ENCODE measurements at regions not wholly inside any gene's neighbourhood (a gene's known extent, or its start where the extent isn't known, plus 50 kb on each side); places are given as distances from the start of the nearest gene placed in this dataset.

DNA sequence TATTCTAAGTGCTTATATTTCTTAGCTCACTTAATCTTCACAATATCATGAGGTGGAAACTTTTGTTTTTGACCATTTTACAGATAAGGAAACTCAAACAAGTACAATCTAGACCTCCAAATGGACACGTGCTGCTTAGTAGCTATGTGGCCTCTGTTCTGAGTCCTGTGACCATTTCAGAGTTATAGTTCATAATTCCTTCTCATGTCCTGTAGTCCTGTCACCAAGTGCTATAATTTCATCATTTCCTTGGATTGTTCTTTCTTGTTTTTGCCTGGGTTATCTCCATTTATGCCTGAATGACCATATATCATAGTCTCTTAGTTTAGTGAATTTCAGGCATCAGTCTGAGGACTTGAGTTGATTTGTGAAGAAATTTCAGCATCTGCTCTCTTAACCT is 91.7 kb downstream of the NUP35 start (continued):
- TF ChIP-seq NR2C2 (CRISPR knock-in tag; IDR thresholded peaks at IDR 0.05) (no peak), NR2C2 (tag; IDR thresholded peaks at IDR 0.05) (peak; percentile 63), EP400 (IDR thresholded peaks at IDR 0.05) (peak; percentile 12; the same call in 1 of the 2 replicates), ETV5 (CRISPR knock-in tag; IDR thresholded peaks at IDR 0.05; ENCODE audit: low read depth) (no peak), SETDB1 (IDR thresholded peaks at IDR 0.05; ENCODE audit: low read length) (no peak), NCOA2 (IDR thresholded peaks at IDR 0.05; ENCODE audit: partially characterized antibody in 2 of 2) (no peak), BDP1 (IDR thresholded peaks at IDR 0.05; ENCODE audit: insufficient read depth, insufficient read length) (no peak), MYBL2 (IDR thresholded peaks at IDR 0.05; ENCODE audit: low read depth) (no peak), MYBL2 (CRISPR knock-in tag; IDR thresholded peaks at IDR 0.05; ENCODE audit: borderline replicate concordance) (no peak), ETV1 (tag; conservative IDR thresholded peaks at IDR 0.05; ENCODE audit: low read depth) (0 out of 2 replicates have a peak, but pooled peaks have one; percentile 8), ILK (tag; IDR thresholded peaks at IDR 0.05; ENCODE audit: borderline replicate concordance, low read depth) (no peak), NR2C1 (IDR thresholded peaks at IDR 0.05) (no peak), NR2C1 (tag; IDR thresholded peaks at IDR 0.05) (0 out of 2 replicates have a peak, but pooled peaks have one; percentile 32), KDM2B (CRISPR knock-in tag; IDR thresholded peaks at IDR 0.05) (no peak), MXI1 (IDR thresholded peaks at IDR 0.05; ENCODE audit: low read depth, low read length) (no peak), ZNF354B (CRISPR knock-in tag; IDR thresholded peaks at IDR 0.05) (no peak), FUS (optimal IDR thresholded peaks at IDR 0.05; ENCODE audit: low read depth, low read length) (no peak)
- TF ChIP-seq, protein P1, sequence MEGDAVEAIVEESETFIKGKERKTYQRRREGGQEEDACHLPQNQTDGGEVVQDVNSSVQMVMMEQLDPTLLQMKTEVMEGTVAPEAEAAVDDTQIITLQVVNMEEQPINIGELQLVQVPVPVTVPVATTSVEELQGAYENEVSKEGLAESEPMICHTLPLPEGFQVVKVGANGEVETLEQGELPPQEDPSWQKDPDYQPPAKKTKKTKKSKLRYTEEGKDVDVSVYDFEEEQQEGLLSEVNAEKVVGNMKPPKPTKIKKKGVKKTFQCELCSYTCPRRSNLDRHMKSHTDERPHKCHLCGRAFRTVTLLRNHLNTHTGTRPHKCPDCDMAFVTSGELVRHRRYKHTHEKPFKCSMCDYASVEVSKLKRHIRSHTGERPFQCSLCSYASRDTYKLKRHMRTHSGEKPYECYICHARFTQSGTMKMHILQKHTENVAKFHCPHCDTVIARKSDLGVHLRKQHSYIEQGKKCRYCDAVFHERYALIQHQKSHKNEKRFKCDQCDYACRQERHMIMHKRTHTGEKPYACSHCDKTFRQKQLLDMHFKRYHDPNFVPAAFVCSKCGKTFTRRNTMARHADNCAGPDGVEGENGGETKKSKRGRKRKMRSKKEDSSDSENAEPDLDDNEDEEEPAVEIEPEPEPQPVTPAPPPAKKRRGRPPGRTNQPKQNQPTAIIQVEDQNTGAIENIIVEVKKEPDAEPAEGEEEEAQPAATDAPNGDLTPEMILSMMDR (IDR thresholded peaks at IDR 0.05 in 2 of 3, conservative IDR thresholded peaks at IDR 0.05 in 1 of 3; ENCODE audit: insufficient read depth in 2 of 3, low read depth in 1 of 3, low read length in 3 of 3) = no peak
- TF ChIP-seq, protein P2, sequence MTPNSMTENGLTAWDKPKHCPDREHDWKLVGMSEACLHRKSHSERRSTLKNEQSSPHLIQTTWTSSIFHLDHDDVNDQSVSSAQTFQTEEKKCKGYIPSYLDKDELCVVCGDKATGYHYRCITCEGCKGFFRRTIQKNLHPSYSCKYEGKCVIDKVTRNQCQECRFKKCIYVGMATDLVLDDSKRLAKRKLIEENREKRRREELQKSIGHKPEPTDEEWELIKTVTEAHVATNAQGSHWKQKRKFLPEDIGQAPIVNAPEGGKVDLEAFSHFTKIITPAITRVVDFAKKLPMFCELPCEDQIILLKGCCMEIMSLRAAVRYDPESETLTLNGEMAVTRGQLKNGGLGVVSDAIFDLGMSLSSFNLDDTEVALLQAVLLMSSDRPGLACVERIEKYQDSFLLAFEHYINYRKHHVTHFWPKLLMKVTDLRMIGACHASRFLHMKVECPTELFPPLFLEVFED (CRISPR knock-in tag; conservative IDR thresholded peaks at IDR 0.05) = no peak
- TF ChIP-seq, protein P3, sequence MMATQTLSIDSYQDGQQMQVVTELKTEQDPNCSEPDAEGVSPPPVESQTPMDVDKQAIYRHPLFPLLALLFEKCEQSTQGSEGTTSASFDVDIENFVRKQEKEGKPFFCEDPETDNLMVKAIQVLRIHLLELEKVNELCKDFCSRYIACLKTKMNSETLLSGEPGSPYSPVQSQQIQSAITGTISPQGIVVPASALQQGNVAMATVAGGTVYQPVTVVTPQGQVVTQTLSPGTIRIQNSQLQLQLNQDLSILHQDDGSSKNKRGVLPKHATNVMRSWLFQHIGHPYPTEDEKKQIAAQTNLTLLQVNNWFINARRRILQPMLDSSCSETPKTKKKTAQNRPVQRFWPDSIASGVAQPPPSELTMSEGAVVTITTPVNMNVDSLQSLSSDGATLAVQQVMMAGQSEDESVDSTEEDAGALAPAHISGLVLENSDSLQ (IDR thresholded peaks at IDR 0.05) = peak; percentile 27; the same call in 1 of the 2 replicates
- TF ChIP-seq, protein P4, sequence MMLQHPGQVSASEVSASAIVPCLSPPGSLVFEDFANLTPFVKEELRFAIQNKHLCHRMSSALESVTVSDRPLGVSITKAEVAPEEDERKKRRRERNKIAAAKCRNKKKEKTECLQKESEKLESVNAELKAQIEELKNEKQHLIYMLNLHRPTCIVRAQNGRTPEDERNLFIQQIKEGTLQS (IDR thresholded peaks at IDR 0.05) = peak; percentile 50
- TF ChIP-seq, protein P4 (CRISPR knock-in tag; conservative IDR thresholded peaks at IDR 0.05) = no peak
